Inflammatory macrophage treated with lipopolysaccharide for 4 hours (primary cell): ENCODE measurements at regions not wholly inside any gene's neighbourhood (a gene's known extent, or its start where the extent isn't known, plus 50 kb on each side); places are given as distances from the start of the nearest gene placed in this dataset.
"Not testable (repeated sequence)": the region's sequence is repeated elsewhere in the genome, so short reads cannot be mapped to it uniquely, and the experiment has no call there.

ENCODE experiments used
- DNase-seq: peaks from one replicate; pipeline ENCODE4 v3.0.0-alpha.2; 2020

GRCh38 chr16:31975826-31976419, 102.3 kb downstream of the ZNF267 start:
- DNase-seq = not testable (repeated sequence)

DNA sequence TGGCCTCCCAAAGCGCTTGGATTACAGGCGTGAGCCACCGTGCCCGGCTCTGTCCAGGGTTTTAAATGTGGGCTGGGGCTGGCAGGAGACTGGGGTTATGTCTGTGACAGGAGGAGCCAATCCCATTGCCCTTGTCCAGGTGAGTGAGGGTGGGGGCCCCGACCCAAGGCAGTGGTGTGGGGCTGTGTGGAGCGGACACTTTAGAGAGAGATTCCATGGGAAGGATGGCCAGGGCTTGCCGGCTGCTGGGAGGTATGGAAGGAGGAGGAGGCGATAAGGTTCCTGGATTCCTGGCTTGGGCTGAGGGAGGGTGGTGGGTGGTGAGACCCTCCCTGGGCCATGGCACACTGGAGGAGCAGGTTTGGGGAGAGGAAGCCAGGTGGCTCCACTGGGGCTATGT, 104.9 kb downstream of the ZNF267 start:
- DNase-seq = not testable (repeated sequence)

DNA sequence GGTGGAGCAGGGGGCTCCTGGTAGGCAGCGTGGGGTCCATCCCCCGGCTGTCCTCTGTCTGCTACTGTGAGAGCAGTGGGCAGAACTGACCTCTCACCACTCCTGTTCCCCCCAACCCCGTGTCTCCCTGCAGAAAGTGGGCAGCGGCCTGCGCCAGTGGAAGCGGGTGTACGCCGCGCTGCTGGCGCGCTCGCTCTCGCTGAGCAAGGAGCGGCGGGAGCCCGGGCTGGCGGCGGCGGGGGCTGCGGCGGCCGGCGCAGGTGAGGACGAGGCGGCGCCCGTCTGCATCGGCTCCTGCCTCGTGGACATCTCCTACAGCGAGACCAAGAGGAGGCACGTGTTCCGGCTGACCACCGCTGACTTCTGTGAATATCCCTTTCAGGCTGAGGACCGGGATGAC, 108.1 kb downstream of the ZNF267 start:
- not testable (repeated sequence) for DNase-seq

DNA sequence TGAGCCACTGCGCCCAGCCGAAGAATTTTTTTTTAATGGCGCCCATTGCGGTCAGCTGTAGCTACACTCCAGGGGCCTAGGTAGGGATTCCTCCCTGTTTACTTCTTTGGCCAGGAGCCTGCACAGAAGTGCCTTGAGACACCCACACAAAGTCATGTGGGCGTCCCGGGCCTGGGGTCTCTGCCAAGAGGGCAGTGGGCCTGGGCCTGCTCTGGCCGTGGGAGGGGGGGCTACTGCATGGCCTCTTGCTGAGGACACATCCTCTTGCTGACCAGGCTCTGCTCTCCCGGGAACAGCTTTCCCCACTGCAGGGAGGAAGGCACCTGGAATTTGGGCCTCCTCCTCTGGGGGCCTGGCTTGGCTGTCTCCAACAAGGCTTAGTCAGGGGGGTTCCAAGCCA, 109.4 kb downstream of the ZNF267 start:
- not testable (repeated sequence) for DNase-seq

DNA sequence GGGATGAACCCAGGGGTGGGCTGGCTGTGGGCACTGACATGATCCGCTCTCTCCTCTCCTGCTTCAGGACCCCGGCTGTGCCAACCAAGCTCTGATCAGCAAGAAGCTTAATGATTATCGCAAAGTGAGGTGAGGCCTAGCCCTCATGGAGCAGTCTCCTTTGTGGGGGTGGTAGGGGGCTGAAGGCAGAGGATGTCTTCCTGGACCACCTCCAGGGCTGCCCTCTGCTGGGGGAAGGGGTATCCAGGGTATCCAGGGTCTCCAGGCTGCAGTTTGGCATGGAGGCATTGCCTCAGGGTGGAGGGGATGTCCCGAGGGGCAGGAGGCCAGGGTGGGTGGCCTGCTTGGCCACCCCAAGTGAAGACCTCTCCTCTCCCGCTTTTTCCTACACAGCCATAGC, 110.1 kb downstream of the ZNF267 start:
- DNase-seq = not testable (repeated sequence)

GRCh38 chr16:31986895-31987294, 113.3 kb downstream of the ZNF267 start:
- not testable (repeated sequence) for DNase-seq

- not testable (repeated sequence) for DNase-seq
These were observed 115.3 kb downstream of the ZNF267 start for GRCh38 chr16:31988595-31989581.

DNA sequence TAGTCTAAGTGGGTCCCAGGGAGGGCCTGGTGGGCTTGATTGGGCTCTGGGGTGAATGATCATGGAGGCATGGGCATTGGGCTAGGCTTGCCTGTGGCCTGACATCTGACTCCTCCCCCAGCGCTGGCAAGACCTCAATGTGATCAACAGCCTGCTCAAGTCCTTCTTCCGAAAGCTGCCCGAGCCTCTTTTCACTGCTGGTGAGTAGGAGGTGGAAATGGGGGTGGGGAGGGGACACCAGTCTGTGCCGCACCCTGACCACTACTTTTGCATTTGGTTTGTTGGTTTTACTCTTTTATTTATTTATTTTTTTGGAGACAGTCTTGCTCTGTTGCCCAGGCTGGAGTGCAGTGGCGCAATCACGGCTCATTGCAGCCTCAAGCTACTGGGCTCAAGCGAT, 116.7 kb downstream of the ZNF267 start:
- DNase-seq = not testable (repeated sequence)

GRCh38 chr16:31990980-31991379, 117.4 kb downstream of the ZNF267 start:
- not testable (repeated sequence) for DNase-seq

DNA sequence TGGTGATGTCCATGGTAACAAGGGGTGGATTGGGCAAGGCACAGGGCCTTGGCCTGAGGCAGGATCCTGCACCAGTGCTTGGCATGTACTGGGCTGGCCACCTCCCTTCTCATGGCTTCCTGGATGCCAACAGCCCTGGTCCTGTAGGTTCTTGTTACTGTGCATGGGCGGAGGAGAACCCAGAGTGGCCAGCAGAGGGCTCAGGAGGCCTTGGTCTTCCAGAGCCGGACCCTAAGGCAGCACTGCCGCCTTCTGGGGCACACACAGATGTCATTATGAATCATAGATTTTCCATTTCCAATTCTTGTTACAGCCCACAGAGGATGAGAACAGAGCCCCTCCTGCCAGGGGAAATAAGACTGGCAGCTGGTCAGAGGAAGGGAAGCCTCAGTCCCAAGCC, 122.7 kb downstream of the ZNF267 start:
- not testable (repeated sequence) for DNase-seq

- not testable (repeated sequence) for DNase-seq
These were observed 128.9 kb downstream of the ZNF267 start for GRCh38 chr16:32002496-32002895.

- DNase-seq = not testable (repeated sequence)
These were observed 130.2 kb downstream of the ZNF267 start for GRCh38 chr16:32003819-32004218.

GRCh38 chr16:32038783-32039496, 165.3 kb downstream of the ZNF267 start:
- not testable (repeated sequence) for DNase-seq

- DNase-seq = not testable (repeated sequence)
These were observed 166.3 kb downstream of the ZNF267 start for GRCh38 chr16:32039919-32040318.

GRCh38 chr16:32066016-32066651, 187.0 kb upstream of the TP53TG3D start:
- not testable (repeated sequence) for DNase-seq

DNA sequence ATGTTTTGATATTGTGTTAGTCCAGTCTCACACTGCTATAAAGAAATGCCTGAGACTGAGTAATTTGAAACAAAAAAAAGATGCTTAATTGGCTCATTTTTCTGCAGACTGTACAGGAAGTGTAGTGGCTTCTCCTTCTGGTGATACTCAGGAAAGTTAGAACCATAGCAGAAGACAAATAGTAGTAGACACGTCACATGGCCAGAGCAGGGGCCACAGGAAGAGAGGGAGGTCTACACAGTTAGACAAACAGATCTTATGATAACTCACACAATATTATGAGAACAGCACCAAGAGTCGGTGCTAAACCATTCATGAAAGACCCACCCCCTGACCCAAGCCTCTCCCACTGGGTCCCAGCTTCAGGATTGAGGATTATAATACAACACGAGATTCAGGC, 181.5 kb upstream of the TP53TG3D start:
- not testable (repeated sequence) for DNase-seq

DNA sequence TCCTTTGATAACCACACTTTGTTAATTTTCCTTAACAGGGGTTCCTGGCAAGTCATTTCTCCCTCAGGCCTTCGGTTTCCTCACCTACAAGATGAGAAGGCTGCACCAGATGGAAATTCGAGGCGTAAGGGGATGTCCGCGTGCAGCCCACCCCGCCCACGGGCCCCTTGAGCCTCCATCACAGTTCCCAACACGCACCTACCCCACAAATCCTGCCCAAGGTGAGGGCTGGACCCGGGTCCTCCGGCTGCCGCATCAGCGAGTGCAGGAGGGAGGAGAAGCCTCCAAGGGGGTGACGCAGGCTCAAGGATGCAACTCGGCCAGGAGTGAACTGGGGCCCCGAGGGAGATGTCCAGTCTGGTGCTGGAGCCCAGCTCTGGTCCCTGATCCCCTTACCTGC, 169.2 kb upstream of the TP53TG3D start:
- not testable (repeated sequence) for DNase-seq

DNA sequence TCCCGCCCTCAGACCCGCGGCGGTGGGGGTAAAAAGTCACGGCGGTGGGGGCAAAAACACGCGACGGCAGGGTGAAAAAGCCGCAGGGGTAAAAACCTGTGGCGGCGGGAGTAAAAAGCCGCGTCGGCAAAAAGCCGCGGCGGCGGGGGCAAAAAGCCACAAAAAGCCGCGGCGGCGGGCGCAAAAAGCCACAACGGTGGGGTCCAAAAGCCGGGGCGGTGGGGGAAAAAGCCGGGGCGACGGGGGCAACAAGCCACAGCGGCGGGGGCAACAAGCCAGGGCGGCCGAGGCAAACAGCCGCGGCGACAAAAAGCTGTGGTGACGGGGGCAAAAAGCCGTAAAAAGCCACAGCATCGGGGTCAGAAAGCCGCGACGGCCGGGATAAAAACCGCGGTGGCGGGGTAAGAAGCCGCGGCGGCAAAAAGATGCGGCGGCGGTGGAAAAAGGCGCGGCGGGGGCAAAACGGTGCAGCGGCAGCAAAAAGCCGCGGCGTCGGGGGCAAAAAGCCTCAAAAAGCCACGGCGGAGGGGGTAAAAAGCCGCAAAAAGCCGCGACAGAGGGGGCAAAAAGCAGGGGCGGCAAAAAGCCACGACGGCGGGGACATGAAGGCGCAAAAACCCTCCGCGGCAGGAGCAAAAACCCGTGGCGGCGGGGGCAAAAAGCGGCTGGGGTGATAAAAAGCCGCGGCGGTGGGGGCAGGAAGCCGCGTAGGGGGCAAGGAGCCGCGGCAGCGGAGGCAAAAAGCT, 168.3 kb upstream of the TP53TG3D start:
- DNase-seq = not testable (repeated sequence)

- peak; percentile 0 for DNase-seq
These were observed 167.5 kb upstream of the TP53TG3D start for GRCh38 chr16:32085438-32086141.

DNA sequence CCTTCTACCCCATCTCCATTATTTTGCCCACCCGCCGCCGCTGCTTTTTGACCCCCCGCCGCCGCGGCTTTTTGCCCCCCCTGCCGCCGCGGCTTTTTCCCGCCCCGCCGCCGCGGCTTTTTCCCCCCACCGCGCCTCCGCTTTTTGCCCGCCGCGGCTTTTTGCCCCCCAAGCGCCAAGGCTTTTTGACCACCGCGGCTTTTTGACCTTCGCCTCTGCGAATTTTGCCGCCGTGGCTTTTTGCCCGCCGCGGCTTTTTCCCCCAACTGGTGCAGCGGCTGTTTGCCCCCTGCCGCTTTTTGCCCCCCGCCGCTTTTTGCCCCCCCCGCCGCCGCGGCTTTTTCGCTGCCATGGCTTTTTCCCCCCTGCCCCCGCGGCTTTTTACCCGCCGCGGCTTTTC, 137.5 kb upstream of the TP53TG3D start:
- not testable (repeated sequence) for DNase-seq

GRCh38 chr16:32116080-32116479, 137.0 kb upstream of the TP53TG3D start:
- DNase-seq = no peak
